ENCODE measurements at regions not wholly inside any gene's neighbourhood (a gene's known extent, or its start where the extent isn't known, plus 50 kb on each side); places are given as distances from the start of the nearest gene placed in this dataset.

- TF ChIP-seq POLR2A (IDR thresholded peaks at IDR 0.05) (no peak), CTCF (IDR thresholded peaks at IDR 0.05) (no peak)
Observed at GRCh38 chr1:11407301-11407994, 71.5 kb upstream of the DISP3 start.
